Muscle of arm (tissue), 1 donor: ENCODE measurements at regions not wholly inside any gene's neighbourhood (a gene's known extent, or its start where the extent isn't known, plus 50 kb on each side); places are given as distances from the start of the nearest gene placed in this dataset.
A peak's percentile ranks its signal among the peaks of the same experiment; 100 is the strongest.

Source experiments
- DNase-seq: peaks from one replicate; pipeline ENCODE4 v3.0.0-alpha.2; 2013

- no peak for DNase-seq
Measured at GRCh38 chr6:17047889-17048288, 54.0 kb upstream of the STMND1 start.

- peak; percentile 24 for DNase-seq
Measured at GRCh38 chr6:17045581-17046322, 56.1 kb upstream of the STMND1 start.

GRCh38 chr6:17043148-17043522 lies 58.7 kb upstream of the STMND1 start:
- no peak for DNase-seq

GRCh38 chr6:17042422-17043147 lies 59.3 kb upstream of the STMND1 start:
- DNase-seq: no peak

- DNase-seq: no peak
Measured at GRCh38 chr6:17039266-17039665, 62.6 kb upstream of the STMND1 start.

- DNase-seq: no peak
Measured at GRCh38 chr6:17038316-17038715, 63.5 kb upstream of the STMND1 start.

GRCh38 chr6:17036065-17036393 lies 65.8 kb upstream of the STMND1 start:
- no peak for DNase-seq

- DNase-seq: no peak
Measured at GRCh38 chr6:17035257-17036064, 66.4 kb upstream of the STMND1 start.

GRCh38 chr6:17033746-17034145 lies 68.1 kb upstream of the STMND1 start:
- no peak for DNase-seq

GRCh38 chr6:17032988-17033634 lies 68.7 kb upstream of the STMND1 start:
- DNase-seq: peak; percentile 92

- DNase-seq: no peak
Measured at GRCh38 chr6:17032590-17032987, 69.3 kb upstream of the STMND1 start.

GRCh38 chr6:17031961-17032360 lies 69.9 kb upstream of the STMND1 start:
- no peak for DNase-seq

GRCh38 chr6:17027441-17027840 lies 74.4 kb upstream of the STMND1 start:
- DNase-seq: no peak

GRCh38 chr6:17022604-17023003 lies 79.2 kb upstream of the STMND1 start:
- no peak for DNase-seq

- DNase-seq: peak; percentile 45
Measured at GRCh38 chr6:17021539-17021889, 80.3 kb upstream of the STMND1 start.

GRCh38 chr6:17020889-17021538 lies 80.8 kb upstream of the STMND1 start:
- no peak for DNase-seq

- DNase-seq: no peak
Measured at GRCh38 chr6:17018425-17018824, 83.4 kb upstream of the STMND1 start.

GRCh38 chr6:17017416-17017815 lies 84.4 kb upstream of the STMND1 start:
- DNase-seq: no peak

GRCh38 chr6:17015551-17016381 lies 86.1 kb upstream of the STMND1 start:
- DNase-seq: peak; percentile 59

GRCh38 chr6:17015144-17015543 lies 86.7 kb upstream of the STMND1 start:
- DNase-seq: no peak

GRCh38 chr6:17013701-17014100 lies 88.1 kb upstream of the STMND1 start:
- DNase-seq: no peak
